Astrocyte of the cerebellum (primary cell): ENCODE measurements at regions not wholly inside any gene's neighbourhood (a gene's known extent, or its start where the extent isn't known, plus 50 kb on each side); places are given as distances from the start of the nearest gene placed in this dataset.

ENCODE experiments used
- DNase-seq: peaks from one replicate; pipeline ENCODE4 v3.0.0-alpha.2; 2011; ENCODE audit warnings: low read depth
- H3K4me3 ChIP-seq: 2 replicates; pipeline ENCODE4 v1.5.1; 2011; ENCODE audit warnings: mild to moderate bottlenecking, low read depth, low read length, moderate library complexity
- CTCF ChIP-seq: IDR thresholded peaks from 2 replicates; pipeline ENCODE4 v1.5.1; 2012; ENCODE audit warnings: low read length, low read depth, moderate library complexity, mild to moderate bottlenecking; ENCODE audit errors: missing control alignments
- in situ Hi-C: cut with HindIII; loops from 2 replicates; pipeline ENCODE4 v1.10.0; 2017; ENCODE audit warnings: low sequenced_read_pairs

- no peak for DNase-seq
- in situ Hi-C loops = no loop called here
- no peak overlapping the region for H3K4me3 ChIP-seq
- TF ChIP-seq CTCF = no peak
Observed at GRCh38 chr9:129370770-129371169, 192.7 kb upstream of the IER5L start.

- no peak for TF ChIP-seq CTCF
- DNase-seq = no peak
- in situ Hi-C loops = no loop called here
- no peak overlapping the region for H3K4me3 ChIP-seq
Observed at GRCh38 chr9:129368444-129368978, 190.4 kb upstream of the IER5L start.

GRCh38 chr9:129367287-129367686, 189.2 kb upstream of the IER5L start:
- no peak overlapping the region for H3K4me3 ChIP-seq
- DNase-seq = no peak
- no peak for TF ChIP-seq CTCF
- in situ Hi-C loops = no loop called here

- no peak for TF ChIP-seq CTCF
- H3K4me3 ChIP-seq = no peak overlapping the region
- no peak for DNase-seq
- in situ Hi-C loops = no loop called here
Observed at GRCh38 chr9:129365196-129365595, 187.1 kb upstream of the IER5L start.

GRCh38 chr9:129363216-129363873, 185.3 kb upstream of the IER5L start:
- no peak overlapping the region for H3K4me3 ChIP-seq
- in situ Hi-C loops = no loop called here
- DNase-seq = no peak
- no peak for TF ChIP-seq CTCF

GRCh38 chr9:129362287-129363000, 184.4 kb upstream of the IER5L start:
- H3K4me3 ChIP-seq = no peak overlapping the region
- in situ Hi-C loops = no loop called here
- DNase-seq = no peak
- TF ChIP-seq CTCF = no peak
